K562 (cell line): ENCODE measurements at regions not wholly inside any gene's neighbourhood (a gene's known extent, or its start where the extent isn't known, plus 50 kb on each side); places are given as distances from the start of the nearest gene placed in this dataset.

Source experiments
- ATAC-seq: fragments of 200-7000 bp; cut with Tn5 transposase; 3 replicates; pipeline ENCODE4 v1.9.1; 2020; ENCODE audit warnings: moderate library complexity
- BruUV-seq: library from RNA; stranded (reverse); fragments of 400-500 nt; replicated peaks from 2 replicates; lab custom pipeline; 2021; lab: Mats Ljungman, UMichigan
- CTCF ChIA-PET: fragments of 300-600 bp; formaldehyde crosslinking; extraction: SDS; loops from one replicate; lab custom pipeline; 2021; ENCODE audit warnings: low intra/inter-chr PET ratio; lab: Yijun Ruan, JAX
- POLR2A ChIA-PET: fragments of 300-600, 350-650 bp; sonication (Branson Sonifier 250); formaldehyde crosslinking; extraction: SDS; loops from one replicate; lab custom pipeline; 2021; ENCODE audit warnings: antibody characterized with exemption, inconsistent platforms; lab: Yijun Ruan, JAX
- DNase-seq, 4 experiments: peaks; one replicate each; pipeline versions ENCODE4 v3.0.0 to v3.0.0-alpha.2; 2011 to 2018; ENCODE audit warnings: low spot score in 3 of 4, mixed read lengths in 3 of 4; ENCODE audit errors: extremely low read depth in 1 of 4
- FAIRE-seq: peaks from 2 replicates; lab custom pipeline; 2011; peaks lifted over from hg19 to GRCh38; lab: Jason Lieb, UNC
- H2AFZ ChIP-seq: 2 replicates; pipeline ENCODE4 v1.6.0; 2011; ENCODE audit warnings: low read depth, low read length, control low read depth, inconsistent platforms
- H3K27ac ChIP-seq: fragments of 200-600 bp; 3 replicates; pipeline ENCODE4 v1.8.0; 2011; ENCODE audit warnings: low read depth, mild to moderate bottlenecking, control low read depth, inconsistent platforms, low read length, moderate library complexity, mixed read lengths; ENCODE audit errors: extremely low read depth
- H3K27me3 ChIP-seq, 2 experiments: fragments of 300-600 bp in 1 of 2; 2 replicates in 1 of 2; 3 replicates in 1 of 2; pipeline versions ENCODE4 v1.6.0 to v1.8.0; 2011; ENCODE audit warnings: inconsistent platforms in 2 of 2, low read length in 2 of 2, mild to moderate bottlenecking in 1 of 2, mixed read lengths in 1 of 2, moderate library complexity in 1 of 2; ENCODE audit not compliant: control insufficient read depth in 2 of 2, insufficient read depth in 2 of 2
- H3K36me3 ChIP-seq: fragments of 300-600 bp; 3 replicates; pipeline ENCODE4 v1.8.0; 2011; ENCODE audit warnings: mild to moderate bottlenecking, low read length, inconsistent platforms; ENCODE audit not compliant: control insufficient read depth, insufficient read depth
- H3K4me1 ChIP-seq, 2 experiments: fragments of 200-600 bp in 1 of 2; replicated peaks in 1 of 2; 2 replicates in 1 of 2; 3 replicates in 1 of 2; pipeline versions ENCODE4 v1.5.1 to v1.8.0; 2011; ENCODE audit warnings: inconsistent platforms in 2 of 2, low read length in 2 of 2, mild to moderate bottlenecking in 1 of 2, mixed read lengths in 1 of 2, moderate library complexity in 1 of 2; ENCODE audit not compliant: control insufficient read depth in 2 of 2, insufficient read depth in 2 of 2
- H3K4me2 ChIP-seq: 2 replicates; pipeline ENCODE4 v1.6.1; 2011; ENCODE audit warnings: low read length, control low read depth, inconsistent platforms, mixed read lengths; ENCODE audit not compliant: insufficient read depth
- H3K4me3 ChIP-seq: fragments of 200-600 bp; sonication (generic), shearing (Covaris generic); 2 replicates; pipeline ENCODE4 v1.5.1; 2016; ENCODE audit warnings: control low read depth, inconsistent platforms
- H3K79me2 ChIP-seq: fragments of 200-600 bp; 3 replicates; pipeline ENCODE4 v1.8.0; 2011; ENCODE audit warnings: low read length, inconsistent platforms; ENCODE audit not compliant: control insufficient read depth, insufficient read depth
- H3K9ac ChIP-seq, 2 experiments: 2 replicates each; pipeline versions ENCODE4 v1.6.0 to v1.6.1; 2011; ENCODE audit warnings: low read depth in 2 of 2, low read length in 2 of 2, control low read depth in 1 of 2, inconsistent platforms in 1 of 2, mild to moderate bottlenecking in 1 of 2, mixed read lengths in 1 of 2; ENCODE audit not compliant: insufficient read depth in 1 of 2
- H3K9me1 ChIP-seq: one replicate; pipeline ENCODE4 v1.6.0; 2011; ENCODE audit warnings: inconsistent platforms, mild to moderate bottlenecking, low read length, moderate library complexity; ENCODE audit not compliant: control insufficient read depth, insufficient read depth
- H3K9me3 ChIP-seq: replicated peaks from 2 replicates; pipeline ENCODE4 v1.5.1; 2011; ENCODE audit warnings: low read depth, low read length, inconsistent platforms; ENCODE audit not compliant: control insufficient read depth, insufficient read depth
- H4K20me1 ChIP-seq: replicated peaks from 2 replicates; pipeline ENCODE4 v1.6.1; 2011; ENCODE audit warnings: low read length, inconsistent platforms, mixed read lengths; ENCODE audit not compliant: control insufficient read depth, insufficient read depth
- ARNT ChIP-seq, 2 experiments: fragments of 450-650 bp; IDR thresholded peaks; 2 replicates each; pipeline ENCODE4 v1.6.1; 2016; ENCODE audit warnings: mild to moderate bottlenecking in 1 of 2
- CBFA2T2 ChIP-seq: fragments of 450-650 bp; conservative IDR thresholded peaks from 2 replicates; pipeline ENCODE4 v1.6.1; 2017; ENCODE audit warnings: mild to moderate bottlenecking
- CBFA2T3 ChIP-seq: fragments of 450-650 bp; IDR thresholded peaks from 2 replicates; pipeline ENCODE4 v1.6.1; 2017
- GTF2A2 ChIP-seq: IDR thresholded peaks from 2 replicates; pipeline ENCODE4 v1.6.1; 2016; ENCODE audit warnings: mild to moderate bottlenecking, missing genetic modification characterization, missing compliant biosample characterization
- SMC3 ChIP-seq: conservative IDR thresholded peaks from 2 replicates; pipeline ENCODE4 v1.6.1; 2011; ENCODE audit warnings: low read depth, low read length, improper control_type of control experiment; ENCODE audit not compliant: insufficient read depth
- TAL1 ChIP-seq: fragments of 450-650 bp; IDR thresholded peaks from 2 replicates; pipeline ENCODE4 v1.6.1; 2016; ENCODE audit warnings: mild to moderate bottlenecking
- TEAD4 ChIP-seq, 2 experiments: sonication (generic) in 1 of 2; formaldehyde crosslinking in 1 of 2; IDR thresholded peaks; 2 replicates each; pipeline versions ENCODE4 v1.6.1 to v1.8.0; 2012 to 2022; ENCODE audit warnings: borderline replicate concordance in 1 of 2, inconsistent platforms in 1 of 2, low read length in 1 of 2, mild to moderate bottlenecking in 1 of 2, missing genetic modification reagents in 1 of 2
- ZNF384 ChIP-seq: IDR thresholded peaks from 2 replicates; pipeline ENCODE4 v1.6.1; 2012; ENCODE audit warnings: low read depth, low read length, improper control_type of control experiment
- ZNF668 ChIP-seq: fragments of 250-450 bp; sonication (Bioruptor Pico); IDR thresholded peaks from 2 replicates; pipeline ENCODE4 v1.8.0; 2022; ENCODE audit warnings: mild to moderate bottlenecking, inconsistent platforms
- WGBS: fragments of 100-300 bp; shearing (Covaris generic); methylation state at CpG from one replicate; pipeline ENCODE4 v1.1.6; 2016; ENCODE audit warnings: low coverage, mixed read lengths; ENCODE audit not compliant: insufficient coverage; ENCODE audit errors: missing lambda C conversion rate; 5-methylcytosine and 5-hydroxymethylcytosine counted together
- in situ Hi-C: fragments of 300-500 bp; cut with MboI; formaldehyde crosslinking; loops from 4 replicates; pipeline ENCODE4 v1.15.0; 2018; ENCODE audit warnings: inconsistent platforms, mixed read lengths
- intact Hi-C: fragments of 100-400 bp; cut with micrococcal nuclease; formaldehyde crosslinking; loops from 2 replicates; pipeline ENCODE4 v1.14.2; 2022
- TF ChIP-seq, protein P1 (sequence below): fragments of 250-450 bp; sonication (Bioruptor Pico); IDR thresholded peaks from 2 replicates; pipeline ENCODE4 v1.8.0; 2022; ENCODE audit warnings: inconsistent platforms

GRCh38 chr7:81445462-81445861 lies 324.4 kb downstream of the HGF start (continued):
- no peak for TF ChIP-seq CBFA2T3
- no peak for TF ChIP-seq ZNF668

DNA sequence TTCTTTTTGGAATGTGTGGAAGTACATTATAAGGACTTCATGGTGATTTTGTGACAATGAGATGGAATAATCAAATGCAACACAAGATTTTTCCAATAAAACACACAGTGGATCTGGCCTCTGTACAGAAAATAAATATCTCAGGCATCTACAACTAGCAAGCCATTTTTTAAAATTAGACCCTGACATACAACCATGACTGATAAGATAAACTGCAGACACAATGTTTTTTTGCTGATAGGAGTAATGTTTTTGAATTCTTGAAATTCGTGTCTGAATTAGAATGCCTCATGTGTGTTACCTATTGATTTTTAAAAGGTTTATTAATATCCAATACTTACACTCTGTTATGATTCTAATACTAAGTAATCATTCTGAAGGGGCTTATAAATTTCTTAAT lies 328.1 kb downstream of the HGF start:
- no peaks in the 10 kb centered on the region for H3K4me1 ChIP-seq
- no peaks in the 10 kb centered on the region for H3K36me3 ChIP-seq
- H4K20me1 ChIP-seq = no peaks in the 10 kb centered on the region
- no TSS peak for BruUV-seq
- no peak for DNase-seq
- TF ChIP-seq ARNT (IDR thresholded peaks at IDR 0.05) (no peak), TEAD4 (IDR thresholded peaks at IDR 0.05; ENCODE audit: low read length) (peak; percentile 51; the same call in 1 of the 2 replicates), TEAD4 (CRISPR knock-in tag; IDR thresholded peaks at IDR 0.05; ENCODE audit: borderline replicate concordance) (no peak), TAL1 (peak; percentile 15; the same call in 1 of the 2 replicates), ZNF384 (no peak), SMC3 (no peak), GTF2A2 (tag) (no peak), CBFA2T2 (no peak)
- TF ChIP-seq, protein P1, sequence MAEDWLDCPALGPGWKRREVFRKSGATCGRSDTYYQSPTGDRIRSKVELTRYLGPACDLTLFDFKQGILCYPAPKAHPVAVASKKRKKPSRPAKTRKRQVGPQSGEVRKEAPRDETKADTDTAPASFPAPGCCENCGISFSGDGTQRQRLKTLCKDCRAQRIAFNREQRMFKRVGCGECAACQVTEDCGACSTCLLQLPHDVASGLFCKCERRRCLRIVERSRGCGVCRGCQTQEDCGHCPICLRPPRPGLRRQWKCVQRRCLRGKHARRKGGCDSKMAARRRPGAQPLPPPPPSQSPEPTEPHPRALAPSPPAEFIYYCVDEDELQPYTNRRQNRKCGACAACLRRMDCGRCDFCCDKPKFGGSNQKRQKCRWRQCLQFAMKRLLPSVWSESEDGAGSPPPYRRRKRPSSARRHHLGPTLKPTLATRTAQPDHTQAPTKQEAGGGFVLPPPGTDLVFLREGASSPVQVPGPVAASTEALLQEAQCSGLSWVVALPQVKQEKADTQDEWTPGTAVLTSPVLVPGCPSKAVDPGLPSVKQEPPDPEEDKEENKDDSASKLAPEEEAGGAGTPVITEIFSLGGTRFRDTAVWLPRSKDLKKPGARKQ (CRISPR knock-in tag) = no peak
- no peaks in the 10 kb centered on the region for H3K9me1 ChIP-seq
- no peak overlapping the region for H3K4me3 ChIP-seq
- ATAC-seq = no peak
- no peak overlapping the region for H3K27ac ChIP-seq
- no peak overlapping the region for H3K4me2 ChIP-seq
- 6% methylated on average over 1 of the region's 1 CpG for WGBS
- POLR2A ChIA-PET = no interaction called here
- no peaks in the 10 kb centered on the region for H3K27me3 ChIP-seq
- CTCF ChIA-PET = no interaction called here
- H3K9me3 ChIP-seq = no peaks in the 10 kb centered on the region; the same call in 1 of the 2 replicates
- H2AFZ ChIP-seq = no peak overlapping the region
- no peak overlapping the region for H3K9ac ChIP-seq
- intact Hi-C loops = no loop called here
- in situ Hi-C loops = no loop called here
- FAIRE-seq = no peak
- H3K79me2 ChIP-seq = no peaks in the 10 kb centered on the region
